ENCODE measurements at regions not wholly inside any gene's neighbourhood (a gene's known extent, or its start where the extent isn't known, plus 50 kb on each side); places are given as distances from the start of the nearest gene placed in this dataset.

DNA sequence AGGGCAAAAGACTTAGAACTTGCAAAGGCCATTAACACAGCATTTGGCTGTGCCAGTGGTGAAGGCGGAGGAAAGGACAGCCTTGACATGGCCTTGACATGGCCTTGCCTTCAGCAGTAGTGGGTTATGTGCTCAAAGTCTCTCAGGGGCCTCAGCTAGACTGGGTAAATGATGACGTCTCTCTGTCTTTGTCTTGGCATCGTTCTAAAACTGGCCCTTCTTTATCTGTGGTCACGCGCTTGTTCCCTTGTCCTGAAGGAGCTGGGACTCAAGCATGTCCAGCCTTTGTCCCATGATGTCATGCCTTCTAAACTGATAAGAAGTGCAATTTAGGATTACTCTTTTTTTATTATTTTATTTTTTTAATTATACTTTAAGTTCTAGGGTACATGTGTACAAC is 88.7 kb upstream of the ATP10B start:
- no peaks in the 10 kb centered on the region for H3K36me3 Mint-ChIP-seq (ENCODE audit: low read depth)
- no peak overlapping the region for H3K4me3 Mint-ChIP-seq
- H3K27me3 Mint-ChIP-seq (ENCODE audit: insufficient read depth) = peaks cover 11% of the 10 kb centered on the region
- H3K4me3 ChIP-seq (ENCODE audit: low read length) = no peak overlapping the region
- no peak overlapping the region for H3K27ac Mint-ChIP-seq
- TF ChIP-seq, protein P1, sequence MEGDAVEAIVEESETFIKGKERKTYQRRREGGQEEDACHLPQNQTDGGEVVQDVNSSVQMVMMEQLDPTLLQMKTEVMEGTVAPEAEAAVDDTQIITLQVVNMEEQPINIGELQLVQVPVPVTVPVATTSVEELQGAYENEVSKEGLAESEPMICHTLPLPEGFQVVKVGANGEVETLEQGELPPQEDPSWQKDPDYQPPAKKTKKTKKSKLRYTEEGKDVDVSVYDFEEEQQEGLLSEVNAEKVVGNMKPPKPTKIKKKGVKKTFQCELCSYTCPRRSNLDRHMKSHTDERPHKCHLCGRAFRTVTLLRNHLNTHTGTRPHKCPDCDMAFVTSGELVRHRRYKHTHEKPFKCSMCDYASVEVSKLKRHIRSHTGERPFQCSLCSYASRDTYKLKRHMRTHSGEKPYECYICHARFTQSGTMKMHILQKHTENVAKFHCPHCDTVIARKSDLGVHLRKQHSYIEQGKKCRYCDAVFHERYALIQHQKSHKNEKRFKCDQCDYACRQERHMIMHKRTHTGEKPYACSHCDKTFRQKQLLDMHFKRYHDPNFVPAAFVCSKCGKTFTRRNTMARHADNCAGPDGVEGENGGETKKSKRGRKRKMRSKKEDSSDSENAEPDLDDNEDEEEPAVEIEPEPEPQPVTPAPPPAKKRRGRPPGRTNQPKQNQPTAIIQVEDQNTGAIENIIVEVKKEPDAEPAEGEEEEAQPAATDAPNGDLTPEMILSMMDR (conservative IDR thresholded peaks at IDR 0.05) = no peak
- H3K27ac ChIP-seq (ENCODE audit: low read depth, low read length) = no peak overlapping the region
- no peaks in the 10 kb centered on the region for H3K36me3 ChIP-seq (ENCODE audit: control insufficient read depth, insufficient read depth, low read length)
- no peaks in the 10 kb centered on the region for H3K9me3 ChIP-seq (ENCODE audit: control insufficient read depth, low read length)
- no peak for DNase-seq
- H3K4me1 Mint-ChIP-seq = no peaks in the 10 kb centered on the region
- H3K4me1 ChIP-seq (ENCODE audit: control insufficient read depth, insufficient read depth, low read length) = no peaks in the 10 kb centered on the region
- H3K27me3 ChIP-seq (ENCODE audit: control insufficient read depth, insufficient read depth, low read length, poor library complexity, severe bottlenecking) = no peaks in the 10 kb centered on the region
- H3K9me3 Mint-ChIP-seq = peaks cover 24% of the 10 kb centered on the region
- no peak overlapping the region for H3K9ac ChIP-seq (ENCODE audit: extremely low read depth, low read length, poor library complexity, severe bottlenecking)
- 96 to 100% methylated on average over 3 to 5 of the region's 5 CpGs for WGBS, 2 experiments (ENCODE audit: insufficient coverage in 1 of 2, insufficient read length in 1 of 2)

DNA sequence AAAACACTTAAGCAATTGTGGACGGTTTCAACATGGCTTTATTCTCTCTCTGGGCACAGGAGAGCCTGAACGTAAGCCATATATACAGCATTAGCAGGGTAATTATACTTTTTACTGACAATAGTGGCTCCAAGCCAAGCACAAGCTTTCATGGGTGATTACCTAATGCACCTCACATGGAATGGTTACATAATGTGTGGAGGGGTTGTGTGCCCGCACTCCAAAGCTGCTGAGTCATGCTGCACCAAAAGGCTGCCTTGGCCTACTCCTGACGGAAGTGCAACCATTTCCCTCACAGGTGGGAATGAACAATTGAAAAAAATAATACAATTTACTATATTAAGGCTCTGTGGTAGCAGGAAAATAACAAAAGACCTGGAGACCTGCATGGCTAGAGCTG is 86.5 kb upstream of the ATP10B start:
- H3K27me3 ChIP-seq (ENCODE audit: control insufficient read depth, insufficient read depth, low read length, poor library complexity, severe bottlenecking) = no peaks in the 10 kb centered on the region
- no peaks in the 10 kb centered on the region for H3K36me3 Mint-ChIP-seq (ENCODE audit: low read depth)
- H3K27ac ChIP-seq (ENCODE audit: low read depth, low read length) = no peak overlapping the region
- no peak overlapping the region for H3K27ac Mint-ChIP-seq
- H3K36me3 ChIP-seq (ENCODE audit: control insufficient read depth, insufficient read depth, low read length) = no peaks in the 10 kb centered on the region
- H3K9me3 ChIP-seq (ENCODE audit: control insufficient read depth, low read length) = no peaks in the 10 kb centered on the region
- no peak overlapping the region for H3K9ac ChIP-seq (ENCODE audit: extremely low read depth, low read length, poor library complexity, severe bottlenecking)
- no peak overlapping the region for H3K4me3 ChIP-seq (ENCODE audit: low read length)
- no peak overlapping the region for H3K4me3 Mint-ChIP-seq
- TF ChIP-seq, protein P1 (conservative IDR thresholded peaks at IDR 0.05) = no peak
- H3K4me1 Mint-ChIP-seq = peaks cover 4% of the 10 kb centered on the region
- peaks cover 6% of the 10 kb centered on the region for H3K27me3 Mint-ChIP-seq (ENCODE audit: insufficient read depth)
- no peaks in the 10 kb centered on the region for H3K4me1 ChIP-seq (ENCODE audit: control insufficient read depth, insufficient read depth, low read length)
- DNase-seq = no peak
- 93 to 94% methylated on average over 2 to 4 of the region's 4 CpGs for WGBS, 2 experiments (ENCODE audit: insufficient coverage in 1 of 2, insufficient read length in 1 of 2)
- H3K9me3 Mint-ChIP-seq = peaks cover 11% of the 10 kb centered on the region

DNA sequence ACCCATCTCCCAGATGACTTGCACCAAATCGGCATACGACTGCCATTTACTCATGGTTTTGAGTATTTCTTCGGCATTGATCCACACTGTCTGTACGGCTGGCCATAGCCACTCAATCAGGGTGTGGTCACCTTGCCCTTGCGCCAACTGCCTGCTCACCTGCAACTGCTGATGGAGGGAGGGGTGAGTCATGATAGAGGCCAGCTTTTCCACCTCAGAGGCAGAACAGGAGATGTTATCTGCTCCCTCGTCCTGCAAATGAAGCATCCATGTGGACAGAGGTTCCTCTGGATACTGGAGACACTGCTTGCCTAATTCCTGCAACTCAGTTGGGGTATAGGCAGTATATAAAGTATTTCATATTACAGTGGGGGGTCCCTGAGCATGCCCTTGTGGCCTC is 85.6 kb upstream of the ATP10B start:
- Mint-ChIP-seq H3K9me3 (peaks cover 10% of the 10 kb centered on the region), H3K4me1 (peaks cover 4% of the 10 kb centered on the region), H3K27ac (no peak overlapping the region), H3K36me3 (ENCODE audit: low read depth) (no peaks in the 10 kb centered on the region), H3K4me3 (no peak overlapping the region), H3K27me3 (ENCODE audit: insufficient read depth) (peaks cover 5% of the 10 kb centered on the region)
- Histone ChIP-seq H3K9me3 (ENCODE audit: control insufficient read depth, low read length) (no peaks in the 10 kb centered on the region), H3K4me3 (ENCODE audit: low read length) (no peak overlapping the region), H3K36me3 (ENCODE audit: control insufficient read depth, insufficient read depth, low read length) (no peaks in the 10 kb centered on the region), H3K27me3 (ENCODE audit: control insufficient read depth, insufficient read depth, low read length, poor library complexity, severe bottlenecking) (no peaks in the 10 kb centered on the region), H3K27ac (ENCODE audit: low read depth, low read length) (no peak overlapping the region), H3K9ac (ENCODE audit: extremely low read depth, low read length, poor library complexity, severe bottlenecking) (no peak overlapping the region), H3K4me1 (ENCODE audit: control insufficient read depth, insufficient read depth, low read length) (no peaks in the 10 kb centered on the region)
- no peak for DNase-seq
- TF ChIP-seq, protein P1 (conservative IDR thresholded peaks at IDR 0.05) = no peak
- 93 to 95% methylated on average over 5 to 6 of the region's 6 CpGs for WGBS, 2 experiments (ENCODE audit: insufficient coverage in 1 of 2, insufficient read length in 1 of 2)

Measured in endodermal cell (in vitro differentiated cells).